Hippocampal formation (tissue), 2 donors: ENCODE measurements at regions not wholly inside any gene's neighbourhood (a gene's known extent, or its start where the extent isn't known, plus 50 kb on each side); places are given as distances from the start of the nearest gene placed in this dataset.

ENCODE experiments used
- DNase-seq, 2 donors: peaks; one replicate each; lab custom pipeline; 2025; lab: John Stamatoyannopoulos, UW

DNA sequence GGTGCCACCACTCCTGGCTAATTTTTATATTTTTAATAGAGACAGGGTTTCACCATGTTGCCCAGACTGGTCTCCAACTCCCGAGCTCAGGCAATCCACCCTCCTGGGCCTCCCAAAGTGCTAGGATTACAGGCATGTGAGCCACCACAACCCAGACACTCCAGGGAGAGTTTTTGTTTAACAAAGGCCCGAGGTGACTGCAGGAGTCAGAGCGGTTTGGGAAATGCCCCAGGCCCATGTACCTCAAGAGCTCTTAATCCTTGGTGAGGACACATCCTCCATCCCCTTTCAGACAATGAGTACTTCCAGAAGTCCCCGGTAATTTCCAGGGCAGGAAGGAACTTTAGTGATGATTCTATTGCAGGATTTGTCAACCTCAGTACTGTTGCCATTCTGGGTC is 176.0 kb downstream of the ESRRB start:
- DNase-seq, result no peak

GRCh38 chr14:76564471-76565422 is 188.8 kb downstream of the ESRRB start:
- DNase-seq, result no peak

GRCh38 chr14:76566439-76566838 is 190.5 kb downstream of the ESRRB start:
- DNase-seq, result no peak

GRCh38 chr14:76574416-76575095 is 186.7 kb upstream of the VASH1 start:
- DNase-seq, result no peak

GRCh38 chr14:76575108-76575507 is 186.2 kb upstream of the VASH1 start:
- no peak for DNase-seq

- no peak for DNase-seq
Observed at GRCh38 chr14:76576047-76576741, 185.1 kb upstream of the VASH1 start.

- DNase-seq, result no peak
Observed at GRCh38 chr14:76577090-76577489, 184.2 kb upstream of the VASH1 start.

- DNase-seq, result no peak
Observed at GRCh38 chr14:76577837-76578236, 183.4 kb upstream of the VASH1 start.

DNA sequence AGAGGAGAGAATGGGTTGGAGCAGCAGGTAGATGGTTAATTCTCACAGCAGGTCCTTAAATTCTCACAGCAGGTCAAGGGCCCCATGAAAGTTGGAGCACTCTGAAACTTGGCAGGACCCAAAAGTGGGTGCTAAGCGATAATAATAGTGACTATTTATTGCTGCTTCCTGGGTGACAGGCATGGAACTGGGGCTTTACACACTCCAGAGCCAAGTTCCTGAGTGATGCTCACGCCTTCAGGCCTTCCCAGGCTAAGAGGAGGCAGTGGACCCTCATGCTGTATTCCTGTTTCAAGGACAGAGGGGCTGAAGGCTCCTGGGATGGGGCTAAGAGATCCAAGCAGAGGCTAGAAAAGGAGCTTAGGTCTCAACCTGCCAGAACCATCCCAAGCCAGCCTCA is 180.9 kb upstream of the VASH1 start:
- DNase-seq, result no peak

- DNase-seq, result no peak
Observed at GRCh38 chr14:76580967-76581366, 180.3 kb upstream of the VASH1 start.

GRCh38 chr14:76581592-76581991 is 179.7 kb upstream of the VASH1 start:
- no peak for DNase-seq

GRCh38 chr14:76582447-76582846 is 178.8 kb upstream of the VASH1 start:
- no peak for DNase-seq

GRCh38 chr14:76583174-76583573 is 178.1 kb upstream of the VASH1 start:
- no peak for DNase-seq

- no peak for DNase-seq
Observed at GRCh38 chr14:76583805-76584204, 177.5 kb upstream of the VASH1 start.

- no peak for DNase-seq
Observed at GRCh38 chr14:76584271-76584702, 177.0 kb upstream of the VASH1 start.

DNA sequence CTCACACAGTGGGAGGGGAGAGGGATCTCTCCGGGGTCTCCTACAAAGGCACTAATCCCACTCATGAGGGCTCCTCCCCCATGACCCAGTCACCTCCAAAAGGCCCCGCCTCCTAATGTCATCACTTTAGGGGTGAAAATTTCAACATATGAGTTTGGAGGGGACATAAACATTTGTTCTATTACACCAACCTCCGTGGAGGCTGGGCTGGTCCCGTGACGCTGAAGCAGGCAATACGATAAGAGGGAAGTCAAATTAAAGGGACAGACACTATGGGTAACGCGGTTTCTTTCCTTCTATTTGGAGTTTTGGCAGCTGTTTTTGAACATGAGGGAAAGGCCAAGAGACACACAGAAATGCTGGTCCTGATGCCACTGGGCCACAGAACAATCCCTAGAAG is 175.7 kb upstream of the VASH1 start:
- DNase-seq, result no peak

DNA sequence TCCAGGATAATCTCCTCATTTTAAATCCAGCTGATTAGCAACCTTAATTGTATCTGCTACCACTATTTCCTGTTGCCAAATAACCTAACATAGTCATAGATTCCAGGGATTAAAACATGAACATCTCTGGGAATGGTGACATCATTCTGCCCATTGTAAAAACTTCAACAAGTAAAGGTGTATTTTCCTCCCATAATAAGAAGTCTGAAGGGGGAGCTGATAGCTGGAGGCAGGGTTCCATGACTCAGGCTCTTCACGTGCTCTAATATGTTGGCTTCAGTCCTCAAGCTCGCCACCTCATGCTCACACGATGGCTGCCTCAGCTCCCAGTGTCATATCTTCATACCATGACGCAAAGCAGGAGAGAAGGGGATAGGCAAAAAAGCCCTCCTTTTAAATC is 172.0 kb upstream of the VASH1 start:
- DNase-seq, result no peak

DNA sequence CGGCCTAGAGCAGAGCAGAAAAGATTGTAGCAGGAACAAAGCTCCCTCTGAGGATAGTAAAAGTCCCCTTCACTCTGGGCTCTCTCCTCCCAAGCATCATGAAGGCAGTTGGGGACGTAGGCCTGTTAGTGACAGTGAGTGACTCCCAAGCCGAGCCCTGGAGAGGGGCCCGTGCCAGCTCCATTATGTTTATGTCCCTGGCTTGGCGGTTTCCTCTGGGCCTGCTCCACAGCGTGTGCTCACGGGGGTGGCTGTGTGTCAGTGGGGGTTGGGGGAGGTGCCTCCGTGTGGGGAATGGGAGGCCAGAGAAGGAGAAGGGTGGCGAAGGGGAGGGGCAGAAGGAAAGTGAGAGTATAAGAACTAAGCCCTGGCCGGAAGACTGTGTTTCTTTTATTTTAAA is 170.0 kb upstream of the VASH1 start:
- peak in 1 of 2 donors; percentile 4 for DNase-seq

DNA sequence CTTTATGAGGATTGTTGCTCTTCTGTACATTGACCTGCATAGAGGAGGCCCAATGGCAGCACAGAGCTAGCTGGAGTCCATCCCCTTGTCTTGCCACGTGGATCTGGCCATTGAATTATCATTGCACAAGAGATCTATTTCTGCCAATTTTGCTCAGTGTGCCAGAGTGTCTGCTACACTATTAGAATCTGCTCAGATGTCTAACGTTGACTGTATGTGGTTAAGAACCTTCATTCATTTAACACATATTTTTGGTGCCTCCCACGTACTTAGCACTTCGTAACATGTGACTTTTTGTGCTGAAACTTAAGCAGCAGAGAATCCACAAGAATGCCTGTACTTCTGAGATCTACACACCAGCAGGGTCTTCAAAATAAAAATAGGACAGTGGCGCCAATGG is 166.0 kb upstream of the VASH1 start:
- DNase-seq, result no peak

DNA sequence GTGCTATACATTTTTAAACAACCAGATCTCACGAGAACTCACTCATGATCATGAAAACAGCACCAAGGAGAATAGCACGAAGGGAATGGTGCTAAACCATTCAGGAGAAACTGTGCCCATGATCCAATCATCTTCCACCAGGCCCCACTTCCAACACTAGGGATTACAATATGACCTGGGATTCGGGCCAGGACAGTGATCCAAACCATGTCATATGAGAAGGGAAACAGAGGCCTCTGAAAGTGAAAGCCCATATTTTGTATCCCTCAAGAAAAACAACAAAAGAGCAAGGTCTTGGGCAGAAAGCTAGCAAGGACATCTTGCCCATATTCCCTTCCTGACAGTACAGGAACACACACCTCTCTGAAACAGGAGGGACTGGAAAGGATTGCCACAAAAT is 163.9 kb upstream of the VASH1 start:
- DNase-seq, result no peak

GRCh38 chr14:76599141-76599540 is 162.1 kb upstream of the VASH1 start:
- DNase-seq, result no peak

GRCh38 chr14:76599559-76600287 is 161.5 kb upstream of the VASH1 start:
- DNase-seq, result no peak
